OCI-LY1 (cell line): ENCODE measurements at regions not wholly inside any gene's neighbourhood (a gene's known extent, or its start where the extent isn't known, plus 50 kb on each side); places are given as distances from the start of the nearest gene placed in this dataset.

Source experiments
- H2AFZ ChIP-seq: fragments of 200-600 bp; sonication (generic), shearing (Covaris generic); 2 replicates; pipeline ENCODE4 v1.6.0; 2014; ENCODE audit warnings: antibody characterized with exemption, mild to moderate bottlenecking, low read length
- H3F3A ChIP-seq: fragments of 200-600 bp; sonication (generic), shearing (Covaris generic); 2 replicates; pipeline ENCODE4 v1.6.0; 2014; ENCODE audit warnings: mild to moderate bottlenecking, antibody characterized with exemption, low read length, moderate library complexity; ENCODE audit not compliant: insufficient read depth
- H3K27ac ChIP-seq: fragments of 200-600 bp; sonication (generic); 2 replicates; pipeline ENCODE4 v1.5.1; 2014; ENCODE audit warnings: low read length, mixed run types, mild to moderate bottlenecking, low read depth; ENCODE audit not compliant: poor library complexity, severe bottlenecking
- H3K27me3 ChIP-seq: fragments of 200-600 bp; sonication (generic); 2 replicates; pipeline ENCODE4 v1.6.0; 2014; ENCODE audit warnings: antibody characterized with exemption, mild to moderate bottlenecking, low read length, moderate library complexity; ENCODE audit not compliant: insufficient read depth
- H3K36me3 ChIP-seq: fragments of 200-600 bp; sonication (generic); 2 replicates; pipeline ENCODE4 v1.6.1; 2014; ENCODE audit warnings: mild to moderate bottlenecking, antibody characterized with exemption, low read length, moderate library complexity, mixed read lengths; ENCODE audit not compliant: insufficient read depth
- H3K4me1 ChIP-seq: fragments of 200-600 bp; sonication (generic); 2 replicates; pipeline ENCODE4 v1.5.1; 2014; ENCODE audit warnings: mild to moderate bottlenecking, low read length, moderate library complexity; ENCODE audit not compliant: insufficient read depth, severe bottlenecking
- H3K4me2 ChIP-seq: fragments of 200-600 bp; sonication (generic), shearing (Covaris generic); 2 replicates; pipeline ENCODE4 v1.6.1; 2014; ENCODE audit warnings: low read length
- H3K4me3 ChIP-seq: fragments of 200-600 bp; sonication (generic); 2 replicates; pipeline ENCODE4 v1.5.1; 2014; ENCODE audit warnings: low read length, low read depth, mild to moderate bottlenecking, mixed read lengths; ENCODE audit not compliant: poor library complexity, severe bottlenecking
- H3K79me2 ChIP-seq: fragments of 200-600 bp; shearing (Covaris generic); 2 replicates; pipeline ENCODE4 v1.6.1; 2016; ENCODE audit warnings: mixed run types, low read length, mixed read lengths; ENCODE audit not compliant: insufficient read depth
- H3K9ac ChIP-seq: fragments of 200-600 bp; sonication (generic), shearing (Covaris generic); 2 replicates; pipeline ENCODE4 v1.6.1; 2014; ENCODE audit warnings: mild to moderate bottlenecking, low read length, mixed read lengths
- H3K9me2 ChIP-seq: fragments of 200-600 bp; sonication (generic), shearing (Covaris generic); 2 replicates; pipeline ENCODE4 v1.6.1; 2014; ENCODE audit warnings: low read depth, mild to moderate bottlenecking, low read length, mixed read lengths
- H3K9me3 ChIP-seq: fragments of 200-600 bp; shearing (Covaris generic); 2 replicates; pipeline ENCODE4 v1.6.1; 2014; ENCODE audit warnings: low read length, mixed read lengths
- H4K20me1 ChIP-seq: fragments of 200-600 bp; sonication (generic), shearing (Covaris generic); 2 replicates; pipeline ENCODE4 v1.6.0; 2016; ENCODE audit warnings: mild to moderate bottlenecking, low read length; ENCODE audit not compliant: insufficient read depth
- CTCF ChIP-seq: fragments of 200-600 bp; sonication (generic), shearing (Covaris generic); IDR thresholded peaks from 2 replicates; pipeline ENCODE4 v1.5.1; 2017; ENCODE audit warnings: mild to moderate bottlenecking, antibody characterized with exemption, low read length, moderate library complexity, mixed read lengths
- EZH2 ChIP-seq: fragments of 200-600 bp; sonication (generic), shearing (Covaris generic); IDR thresholded peaks from 2 replicates; pipeline ENCODE4 v1.8.0; 2017; ENCODE audit warnings: borderline replicate concordance, mixed run types, mild to moderate bottlenecking, antibody characterized with exemption, low read length, moderate library complexity, mixed read lengths

- Histone ChIP-seq H3K4me2 (no peak overlapping the region), H3K9me3 (peaks cover 7% of the 10 kb centered on the region), H3K9ac (no peak overlapping the region), H4K20me1 (no peaks in the 10 kb centered on the region), H2AFZ (peak overlapping the region; percentile 89), H3F3A (no peaks in the 10 kb centered on the region), H3K9me2 (no peaks in the 10 kb centered on the region), H3K4me3 (no peak overlapping the region), H3K27me3 (no peaks in the 10 kb centered on the region), H3K36me3 (no peaks in the 10 kb centered on the region), H3K27ac (no peak overlapping the region), H3K79me2 (no peaks in the 10 kb centered on the region), H3K4me1 (peaks cover 47% of the 10 kb centered on the region)
- TF ChIP-seq CTCF, result no peak
Measured at GRCh38 chr7:13442226-13442625, 547.2 kb downstream of the ETV1 start.

GRCh38 chr7:13447637-13448036 is 541.8 kb downstream of the ETV1 start:
- Histone ChIP-seq H3K36me3 (no peaks in the 10 kb centered on the region; the same call in 1 of the 2 replicates), H3K9ac (no peak overlapping the region), H3K4me3 (no peak overlapping the region), H3K27ac (peak overlapping the region; percentile 1), H3K79me2 (no peaks in the 10 kb centered on the region), H3K27me3 (no peaks in the 10 kb centered on the region), H3K9me2 (no peaks in the 10 kb centered on the region), H2AFZ (no peak overlapping the region), H4K20me1 (no peaks in the 10 kb centered on the region), H3K4me2 (no peak overlapping the region), H3K9me3 (peaks cover 21% of the 10 kb centered on the region), H3K4me1 (peaks cover 43% of the 10 kb centered on the region), H3F3A (no peaks in the 10 kb centered on the region)
- TF ChIP-seq EZH2, result no peak
- no peak for TF ChIP-seq CTCF

GRCh38 chr7:13448243-13448642 is 541.2 kb downstream of the ETV1 start:
- H2AFZ ChIP-seq, result no peak overlapping the region
- peaks cover 37% of the 10 kb centered on the region for H3K4me1 ChIP-seq
- H3F3A ChIP-seq, result no peaks in the 10 kb centered on the region
- peaks cover 23% of the 10 kb centered on the region for H3K9me3 ChIP-seq
- no peak overlapping the region for H3K4me2 ChIP-seq
- no peak overlapping the region for H3K27ac ChIP-seq
- H3K36me3 ChIP-seq, result no peaks in the 10 kb centered on the region; the same call in 1 of the 2 replicates
- no peaks in the 10 kb centered on the region for H3K9me2 ChIP-seq
- no peak overlapping the region for H3K9ac ChIP-seq
- H3K79me2 ChIP-seq, result no peaks in the 10 kb centered on the region
- H3K4me3 ChIP-seq, result no peak overlapping the region
- no peaks in the 10 kb centered on the region for H4K20me1 ChIP-seq
- TF ChIP-seq CTCF, result no peak
- no peak for TF ChIP-seq EZH2
- H3K27me3 ChIP-seq, result no peaks in the 10 kb centered on the region
